Peyer's patch (tissue), 4 donors: ENCODE measurements at regions not wholly inside any gene's neighbourhood (a gene's known extent, or its start where the extent isn't known, plus 50 kb on each side); places are given as distances from the start of the nearest gene placed in this dataset.

Experiments
- POLR2A ChIP-seq, 2 donors: fragments of 450-650 bp; IDR thresholded peaks; one replicate each; pipeline ENCODE4 v1.5.1; 2017; ENCODE audit warnings: antibody characterized with exemption in 2 of 2, mild to moderate bottlenecking in 2 of 2, moderate library complexity in 2 of 2
- TF ChIP-seq, protein P1 (sequence below), 6 experiments: fragments of 450-650 bp in 4 of 6; fragments of 200-600 bp in 2 of 6; sonication (generic) in 1 of 6; IDR thresholded peaks; one replicate each; pipeline ENCODE4 v1.5.1; 2017 to 2019; ENCODE audit warnings: antibody characterized with exemption in 6 of 6, mild to moderate bottlenecking in 3 of 6, moderate library complexity in 1 of 6

DNA sequence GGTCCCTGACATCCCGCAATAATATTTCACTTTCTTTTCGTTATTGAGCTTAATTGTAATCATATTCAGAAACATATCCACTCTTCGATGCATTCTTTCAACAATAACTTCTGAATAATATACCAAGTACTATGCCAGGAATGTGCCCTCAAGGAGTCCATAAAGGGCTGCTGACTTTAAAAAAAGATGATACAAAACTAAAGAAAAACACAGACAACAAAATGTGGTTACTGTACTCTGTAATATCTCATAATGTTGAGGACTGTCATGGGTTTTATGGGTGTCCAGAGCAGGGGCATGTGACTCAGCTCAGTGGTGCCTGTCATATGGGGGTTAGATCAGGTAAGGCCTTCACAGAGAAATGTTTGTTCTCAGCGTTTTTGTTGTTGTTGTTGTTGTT lies 73.7 kb downstream of the ARL4A start:
- no peak for TF ChIP-seq POLR2A (IDR thresholded peaks at IDR 0.05)
- TF ChIP-seq, protein P1, sequence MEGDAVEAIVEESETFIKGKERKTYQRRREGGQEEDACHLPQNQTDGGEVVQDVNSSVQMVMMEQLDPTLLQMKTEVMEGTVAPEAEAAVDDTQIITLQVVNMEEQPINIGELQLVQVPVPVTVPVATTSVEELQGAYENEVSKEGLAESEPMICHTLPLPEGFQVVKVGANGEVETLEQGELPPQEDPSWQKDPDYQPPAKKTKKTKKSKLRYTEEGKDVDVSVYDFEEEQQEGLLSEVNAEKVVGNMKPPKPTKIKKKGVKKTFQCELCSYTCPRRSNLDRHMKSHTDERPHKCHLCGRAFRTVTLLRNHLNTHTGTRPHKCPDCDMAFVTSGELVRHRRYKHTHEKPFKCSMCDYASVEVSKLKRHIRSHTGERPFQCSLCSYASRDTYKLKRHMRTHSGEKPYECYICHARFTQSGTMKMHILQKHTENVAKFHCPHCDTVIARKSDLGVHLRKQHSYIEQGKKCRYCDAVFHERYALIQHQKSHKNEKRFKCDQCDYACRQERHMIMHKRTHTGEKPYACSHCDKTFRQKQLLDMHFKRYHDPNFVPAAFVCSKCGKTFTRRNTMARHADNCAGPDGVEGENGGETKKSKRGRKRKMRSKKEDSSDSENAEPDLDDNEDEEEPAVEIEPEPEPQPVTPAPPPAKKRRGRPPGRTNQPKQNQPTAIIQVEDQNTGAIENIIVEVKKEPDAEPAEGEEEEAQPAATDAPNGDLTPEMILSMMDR (IDR thresholded peaks at IDR 0.05): no peak
